ENCODE measurements at regions not wholly inside any gene's neighbourhood (a gene's known extent, or its start where the extent isn't known, plus 50 kb on each side); places are given as distances from the start of the nearest gene placed in this dataset.

DNA sequence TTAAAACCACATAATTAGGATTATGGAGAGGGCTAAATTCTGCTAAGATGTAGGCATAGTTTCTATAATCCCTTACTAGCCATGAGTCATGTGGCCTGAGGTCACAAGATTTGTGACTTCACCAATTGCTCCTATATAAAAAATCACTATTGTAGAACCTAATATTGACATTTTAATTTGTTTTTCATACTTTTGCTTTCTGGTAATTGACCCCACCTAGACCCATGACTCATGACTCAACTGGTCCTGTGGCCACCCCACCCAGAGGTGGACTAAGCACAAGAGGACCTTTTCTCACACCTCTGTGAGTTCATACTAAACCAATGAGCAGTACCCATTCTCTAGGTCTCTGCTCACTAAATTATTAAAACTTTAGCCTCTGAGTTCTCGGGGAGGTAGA, 1567.5 kb upstream of the LRRTM1 start:
- TF ChIP-seq, protein P1, sequence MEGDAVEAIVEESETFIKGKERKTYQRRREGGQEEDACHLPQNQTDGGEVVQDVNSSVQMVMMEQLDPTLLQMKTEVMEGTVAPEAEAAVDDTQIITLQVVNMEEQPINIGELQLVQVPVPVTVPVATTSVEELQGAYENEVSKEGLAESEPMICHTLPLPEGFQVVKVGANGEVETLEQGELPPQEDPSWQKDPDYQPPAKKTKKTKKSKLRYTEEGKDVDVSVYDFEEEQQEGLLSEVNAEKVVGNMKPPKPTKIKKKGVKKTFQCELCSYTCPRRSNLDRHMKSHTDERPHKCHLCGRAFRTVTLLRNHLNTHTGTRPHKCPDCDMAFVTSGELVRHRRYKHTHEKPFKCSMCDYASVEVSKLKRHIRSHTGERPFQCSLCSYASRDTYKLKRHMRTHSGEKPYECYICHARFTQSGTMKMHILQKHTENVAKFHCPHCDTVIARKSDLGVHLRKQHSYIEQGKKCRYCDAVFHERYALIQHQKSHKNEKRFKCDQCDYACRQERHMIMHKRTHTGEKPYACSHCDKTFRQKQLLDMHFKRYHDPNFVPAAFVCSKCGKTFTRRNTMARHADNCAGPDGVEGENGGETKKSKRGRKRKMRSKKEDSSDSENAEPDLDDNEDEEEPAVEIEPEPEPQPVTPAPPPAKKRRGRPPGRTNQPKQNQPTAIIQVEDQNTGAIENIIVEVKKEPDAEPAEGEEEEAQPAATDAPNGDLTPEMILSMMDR (optimal IDR thresholded peaks at IDR 0.05 in 1 of 3, IDR thresholded peaks at IDR 0.05 in 1 of 3, conservative IDR thresholded peaks at IDR 0.05 in 1 of 3; ENCODE audit: extremely low read depth in 1 of 3, insufficient read depth in 2 of 3, low read length in 3 of 3) = no peak
- no peak for TF ChIP-seq EZH2 (IDR thresholded peaks at IDR 0.05; ENCODE audit: low read length)
- Histone ChIP-seq H2AFZ (ENCODE audit: control insufficient read depth, low read length) (no peak overlapping the region), H3K4me1 (ENCODE audit: control insufficient read depth, extremely low read depth, insufficient read depth, low read length) (no peaks in the 10 kb centered on the region), H3K36me3 (ENCODE audit: control insufficient read depth in 2 of 2, extremely low read depth in 1 of 2, insufficient read depth in 2 of 2, low read length in 2 of 2) (no peaks in the 10 kb centered on the region), H3K9ac (ENCODE audit: control insufficient read depth, extremely low read depth, insufficient read depth, low read length) (no peak overlapping the region), H3K4me3 (ENCODE audit: control insufficient read depth in 2 of 3, extremely low read depth in 1 of 3, insufficient read depth in 2 of 3, low read depth in 1 of 3, low read length in 3 of 3) (no peak overlapping the region), H3K9me1 (ENCODE audit: control insufficient read depth, extremely low read depth, insufficient read depth, low read length) (no peaks in the 10 kb centered on the region), H4K20me1 (ENCODE audit: control insufficient read depth, extremely low read depth, insufficient read depth, low read length) (no peaks in the 10 kb centered on the region), H3K9me3 (ENCODE audit: control insufficient read depth, low read depth, low read length) (no peaks in the 10 kb centered on the region), H3K27me3 (ENCODE audit: control insufficient read depth, extremely low read depth, insufficient read depth, low read length) (no peaks in the 10 kb centered on the region), H3K27ac (ENCODE audit: control insufficient read depth, insufficient read depth, low read length) (no peak overlapping the region), H3K79me2 (ENCODE audit: control insufficient read depth, insufficient read depth, low read length) (no peaks in the 10 kb centered on the region), H3K4me2 (ENCODE audit: control insufficient read depth, extremely low read depth, insufficient read depth, low read depth, low read length) (no peak overlapping the region)
- no peak for FAIRE-seq
- dilution Hi-C loops (cut with MboI; ENCODE audit: extremely low pct_ligation_motif_present, low sequenced_read_pairs) = no loop called here
- no peak for DNase-seq (ENCODE audit: low read depth, low spot score)

DNA sequence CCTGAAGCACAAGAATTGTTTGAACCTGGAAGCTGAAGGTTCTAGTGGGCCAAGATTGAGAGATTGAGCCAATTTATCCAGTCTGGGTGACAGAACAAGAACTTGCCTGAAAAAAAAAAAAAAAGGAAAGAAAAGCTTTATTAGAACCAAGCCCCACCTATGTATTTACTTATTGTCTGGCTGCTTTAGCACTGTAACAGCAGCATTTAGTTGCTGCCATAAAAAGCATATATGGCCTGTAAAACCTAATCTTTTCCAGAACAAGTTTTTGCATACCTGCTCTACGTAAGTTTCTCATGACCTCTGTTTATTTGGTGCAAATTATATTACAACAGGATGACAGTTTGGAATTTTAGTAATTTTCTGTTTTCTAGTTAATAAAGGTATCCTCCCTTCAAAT, 1565.6 kb upstream of the LRRTM1 start:
- no peaks in the 10 kb centered on the region for H3K9me3 ChIP-seq (ENCODE audit: control insufficient read depth, low read depth, low read length)
- no peaks in the 10 kb centered on the region for H3K36me3 ChIP-seq (ENCODE audit: control insufficient read depth in 2 of 2, extremely low read depth in 1 of 2, insufficient read depth in 2 of 2, low read length in 2 of 2)
- TF ChIP-seq, protein P1 (optimal IDR thresholded peaks at IDR 0.05 in 1 of 3, IDR thresholded peaks at IDR 0.05 in 1 of 3, conservative IDR thresholded peaks at IDR 0.05 in 1 of 3; ENCODE audit: extremely low read depth in 1 of 3, insufficient read depth in 2 of 3, low read length in 3 of 3) = no peak
- no peaks in the 10 kb centered on the region for H4K20me1 ChIP-seq (ENCODE audit: control insufficient read depth, extremely low read depth, insufficient read depth, low read length)
- H3K9ac ChIP-seq (ENCODE audit: control insufficient read depth, extremely low read depth, insufficient read depth, low read length) = no peak overlapping the region
- dilution Hi-C loops (cut with MboI; ENCODE audit: extremely low pct_ligation_motif_present, low sequenced_read_pairs) = no loop called here
- H3K79me2 ChIP-seq (ENCODE audit: control insufficient read depth, insufficient read depth, low read length) = no peaks in the 10 kb centered on the region
- H3K4me1 ChIP-seq (ENCODE audit: control insufficient read depth, extremely low read depth, insufficient read depth, low read length) = no peaks in the 10 kb centered on the region
- no peak overlapping the region for H3K27ac ChIP-seq (ENCODE audit: control insufficient read depth, insufficient read depth, low read length)
- FAIRE-seq (no peak), DNase-seq (ENCODE audit: low read depth, low spot score) (no peak)
- no peaks in the 10 kb centered on the region for H3K9me1 ChIP-seq (ENCODE audit: control insufficient read depth, extremely low read depth, insufficient read depth, low read length)
- H2AFZ ChIP-seq (ENCODE audit: control insufficient read depth, low read length) = no peak overlapping the region
- H3K27me3 ChIP-seq (ENCODE audit: control insufficient read depth, extremely low read depth, insufficient read depth, low read length) = no peaks in the 10 kb centered on the region
- H3K4me3 ChIP-seq (ENCODE audit: control insufficient read depth in 2 of 3, extremely low read depth in 1 of 3, insufficient read depth in 2 of 3, low read depth in 1 of 3, low read length in 3 of 3) = no peak overlapping the region
- H3K4me2 ChIP-seq (ENCODE audit: control insufficient read depth, extremely low read depth, insufficient read depth, low read depth, low read length) = no peak overlapping the region
